AG09319 (cell line): ENCODE measurements at regions not wholly inside any gene's neighbourhood (a gene's known extent, or its start where the extent isn't known, plus 50 kb on each side); places are given as distances from the start of the nearest gene placed in this dataset.

Experiments
- DNase-seq: peaks from one replicate; pipeline ENCODE4 v3.0.0-alpha.2; 2010; ENCODE audit warnings: low read depth; ENCODE audit errors: extremely low read depth
- TF ChIP-seq, protein P1 (sequence below): IDR thresholded peaks from 2 replicates; pipeline ENCODE4 v1.5.1; 2011; ENCODE audit warnings: low read depth, mild to moderate bottlenecking, inconsistent platforms, low read length, moderate library complexity

DNA sequence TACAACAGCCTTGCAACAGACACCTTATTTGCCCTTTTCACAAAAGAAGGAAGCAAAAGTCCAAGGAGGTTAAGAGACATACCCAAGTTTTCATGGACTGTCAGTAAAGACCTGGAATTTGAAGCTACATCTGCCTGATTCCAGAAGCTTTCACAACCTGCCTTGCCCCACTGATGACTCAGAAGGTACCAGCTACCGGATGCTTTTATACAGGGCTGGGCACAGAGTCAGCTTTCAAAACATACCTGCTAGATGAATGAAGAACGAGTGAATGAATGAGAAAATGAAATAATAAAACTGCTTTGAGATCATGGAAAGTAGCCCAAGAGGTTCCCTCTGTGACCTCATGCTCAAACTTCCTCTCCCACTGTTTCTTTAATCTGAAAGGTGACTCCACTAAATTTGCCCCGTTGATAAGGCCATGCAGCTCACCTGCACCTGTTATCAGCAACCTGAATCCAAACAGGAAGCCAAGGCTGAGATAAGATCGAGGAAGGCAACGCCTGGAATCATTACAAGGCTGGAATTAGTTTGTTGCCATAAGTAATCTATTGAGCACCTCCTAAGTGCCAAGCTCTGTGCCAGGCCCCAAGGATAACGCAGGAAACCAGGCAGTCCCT, 151.5 kb downstream of the WDR11 start:
- TF ChIP-seq, protein P1, sequence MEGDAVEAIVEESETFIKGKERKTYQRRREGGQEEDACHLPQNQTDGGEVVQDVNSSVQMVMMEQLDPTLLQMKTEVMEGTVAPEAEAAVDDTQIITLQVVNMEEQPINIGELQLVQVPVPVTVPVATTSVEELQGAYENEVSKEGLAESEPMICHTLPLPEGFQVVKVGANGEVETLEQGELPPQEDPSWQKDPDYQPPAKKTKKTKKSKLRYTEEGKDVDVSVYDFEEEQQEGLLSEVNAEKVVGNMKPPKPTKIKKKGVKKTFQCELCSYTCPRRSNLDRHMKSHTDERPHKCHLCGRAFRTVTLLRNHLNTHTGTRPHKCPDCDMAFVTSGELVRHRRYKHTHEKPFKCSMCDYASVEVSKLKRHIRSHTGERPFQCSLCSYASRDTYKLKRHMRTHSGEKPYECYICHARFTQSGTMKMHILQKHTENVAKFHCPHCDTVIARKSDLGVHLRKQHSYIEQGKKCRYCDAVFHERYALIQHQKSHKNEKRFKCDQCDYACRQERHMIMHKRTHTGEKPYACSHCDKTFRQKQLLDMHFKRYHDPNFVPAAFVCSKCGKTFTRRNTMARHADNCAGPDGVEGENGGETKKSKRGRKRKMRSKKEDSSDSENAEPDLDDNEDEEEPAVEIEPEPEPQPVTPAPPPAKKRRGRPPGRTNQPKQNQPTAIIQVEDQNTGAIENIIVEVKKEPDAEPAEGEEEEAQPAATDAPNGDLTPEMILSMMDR, result no peak
- DNase-seq, result no peak

DNA sequence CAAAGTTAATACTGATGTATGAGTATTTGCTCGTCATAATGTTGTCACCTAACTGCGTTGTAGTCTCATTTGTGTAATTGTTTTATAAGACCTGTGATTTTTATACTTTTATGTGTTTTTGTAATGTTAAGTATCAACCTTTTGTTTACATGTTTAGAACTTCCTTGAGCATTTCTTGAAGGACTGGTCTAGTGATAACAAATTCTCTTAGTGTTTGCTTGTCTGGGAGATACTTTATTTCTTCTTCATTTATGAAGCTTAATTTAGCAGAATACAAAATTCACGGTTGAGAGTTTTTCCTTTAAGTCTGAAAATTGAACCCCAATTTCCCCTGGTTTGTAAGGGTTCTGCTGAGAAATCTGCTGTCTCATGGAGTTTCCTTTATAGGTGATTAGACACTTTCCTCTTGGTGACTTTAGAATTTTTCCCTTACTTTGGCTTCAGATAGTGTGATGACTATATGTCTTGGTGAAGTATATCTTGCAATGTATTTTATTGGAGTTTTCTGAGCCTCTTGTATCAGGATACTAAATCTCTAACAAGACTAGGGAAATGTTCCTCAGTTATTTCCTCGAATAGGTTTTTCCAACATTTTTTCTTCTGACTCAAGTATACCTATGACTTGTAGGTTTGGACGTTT, 154.9 kb downstream of the WDR11 start:
- TF ChIP-seq, protein P1, result no peak
- no peak for DNase-seq

DNA sequence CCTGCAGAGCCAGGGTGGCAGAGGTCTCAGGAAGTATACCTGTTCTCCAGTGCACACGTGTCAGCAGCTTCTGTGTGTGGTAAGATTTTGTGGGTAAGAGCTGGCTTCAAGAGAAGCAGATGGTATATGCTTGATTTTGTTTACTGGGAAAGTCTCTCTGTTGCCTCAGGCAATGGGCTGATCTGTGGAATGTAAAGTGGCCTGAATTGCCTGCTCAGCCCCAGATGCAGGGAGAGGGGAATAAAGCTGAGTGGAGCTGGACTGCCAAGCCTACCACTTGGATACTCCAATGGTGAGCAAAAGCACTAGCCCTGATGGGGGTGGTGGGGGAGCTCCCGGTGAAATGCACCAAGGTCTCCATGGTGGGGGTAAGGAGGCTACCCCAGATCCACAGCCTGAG, 156.1 kb downstream of the WDR11 start:
- DNase-seq, result no peak

DNA sequence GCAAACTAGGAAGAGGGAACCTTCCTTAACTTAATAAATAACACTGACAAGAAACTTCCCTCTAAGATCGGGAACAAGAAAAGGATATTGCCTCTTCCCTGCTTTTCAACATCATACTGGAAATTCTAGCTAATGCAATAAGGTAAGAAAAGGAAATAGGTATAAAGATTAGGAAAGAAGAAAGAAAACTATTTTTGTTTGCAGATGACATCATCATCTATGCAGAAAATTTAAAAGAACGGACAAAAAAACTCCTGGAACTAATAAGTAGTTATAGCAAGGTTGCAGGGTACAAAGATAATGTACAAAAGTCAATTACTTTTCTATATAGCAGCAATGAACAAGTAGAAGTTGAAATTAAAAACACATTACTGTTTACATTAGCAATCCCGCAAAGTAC, 164.8 kb downstream of the WDR11 start:
- DNase-seq, result no peak

More for the DNA sequence above, 156.1 kb downstream of the WDR11 start:
- TF ChIP-seq, protein P1, result no peak

GRCh38 chr10:121024905-121025584, 173.9 kb downstream of the WDR11 start:
- no peak for DNase-seq
- TF ChIP-seq, protein P1, result no peak

More for the DNA sequence above, 164.8 kb downstream of the WDR11 start:
- TF ChIP-seq, protein P1, result no peak

GRCh38 chr10:121025731-121026130, 174.6 kb downstream of the WDR11 start:
- TF ChIP-seq, protein P1, result no peak
- no peak for DNase-seq

- DNase-seq, result no peak
- TF ChIP-seq, protein P1, result no peak
Measured at GRCh38 chr10:121027371-121027770, 176.2 kb downstream of the WDR11 start.
